ENCODE measurements at regions not wholly inside any gene's neighbourhood (a gene's known extent, or its start where the extent isn't known, plus 50 kb on each side); places are given as distances from the start of the nearest gene placed in this dataset.

GRCh38 chr18:25408293-25408692 is 56.3 kb upstream of the ZNF521 start:
- TF ChIP-seq CTCF (IDR thresholded peaks at IDR 0.05) = no peak
- no peak for TF ChIP-seq POLR2A (IDR thresholded peaks at IDR 0.05)
- H3K36me3 ChIP-seq (ENCODE audit: low read depth, missing control alignments) = no peaks in the 10 kb centered on the region
- no peak overlapping the region for H3K27ac ChIP-seq
- no peaks in the 10 kb centered on the region for H3K27me3 ChIP-seq
- intact Hi-C loops (cut with DNase I; ENCODE audit: low total_unique reads) = no loop called here
- no peak overlapping the region for H3K4me3 ChIP-seq
- no peaks in the 10 kb centered on the region for H3K9me3 ChIP-seq
- no peaks in the 10 kb centered on the region for H3K4me1 ChIP-seq
- DNase-seq = no peak
- 85 to 89% methylated on average over 4 of the region's 4 CpGs for WGBS, 2 donors

Small RNA genes in the stretch of these regions (small RNA-seq; reads per million reads assigned to genes)
- 0 reads per million in 2 donors for gene AC027229.1
- gene RN7SL97P = 0 reads per million in 2 donors
